ENCODE measurements at regions not wholly inside any gene's neighbourhood (a gene's known extent, or its start where the extent isn't known, plus 50 kb on each side); places are given as distances from the start of the nearest gene placed in this dataset.
"Not testable (repeated sequence)": the region's sequence is repeated elsewhere in the genome, so short reads cannot be mapped to it uniquely, and the experiment has no call there.

DNA sequence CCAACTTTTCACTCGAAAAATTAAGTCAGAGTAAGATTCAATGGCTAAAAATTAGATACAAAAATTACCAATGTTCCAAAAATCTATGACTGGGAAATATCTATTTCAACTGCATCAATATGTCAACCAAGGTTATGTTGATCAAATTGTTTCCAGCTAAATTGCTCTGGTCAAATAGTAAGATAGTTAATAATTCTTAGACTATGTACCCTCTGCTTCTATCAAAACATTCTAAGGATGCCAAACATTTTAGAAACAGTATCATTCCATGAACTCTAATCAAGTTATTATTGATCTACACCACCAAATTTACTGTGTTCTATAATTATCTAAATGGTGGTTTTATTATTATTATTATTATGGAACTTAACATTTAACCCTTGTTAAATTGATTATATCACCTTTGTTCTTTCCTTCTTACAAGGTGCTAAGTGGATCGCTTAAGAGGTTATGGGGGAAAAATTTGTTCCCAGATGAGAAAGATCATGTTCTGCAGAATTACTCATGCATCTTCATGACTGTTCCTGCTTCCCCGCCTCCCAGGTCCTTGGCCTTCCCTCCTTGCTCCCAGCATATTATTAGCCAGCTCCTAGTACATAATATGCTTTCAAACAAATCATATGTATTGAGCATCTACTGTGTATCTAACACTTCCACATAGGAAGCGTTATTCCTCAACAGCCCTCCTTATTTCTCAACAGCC lies 240.5 kb upstream of the KRR1 start:
- ChIA-PET CTCF (no interaction called here), POLR2A (no interaction called here)
- Mint-ChIP-seq H3K4me1 (no peaks in the 10 kb centered on the region), H3K27ac (no peak overlapping the region), H3K4me3 (no peak overlapping the region), H3K27me3 (peaks cover 5% of the 10 kb centered on the region), H3K36me3 (ENCODE audit: low read depth) (no peaks in the 10 kb centered on the region), H3K9me3 (no peaks in the 10 kb centered on the region)
- DNase-seq = no peak
- intact Hi-C loops (cut with micrococcal nuclease) = no loop called here
- no peak for ATAC-seq (ENCODE audit: low read depth)
- TF ChIP-seq, protein P1, sequence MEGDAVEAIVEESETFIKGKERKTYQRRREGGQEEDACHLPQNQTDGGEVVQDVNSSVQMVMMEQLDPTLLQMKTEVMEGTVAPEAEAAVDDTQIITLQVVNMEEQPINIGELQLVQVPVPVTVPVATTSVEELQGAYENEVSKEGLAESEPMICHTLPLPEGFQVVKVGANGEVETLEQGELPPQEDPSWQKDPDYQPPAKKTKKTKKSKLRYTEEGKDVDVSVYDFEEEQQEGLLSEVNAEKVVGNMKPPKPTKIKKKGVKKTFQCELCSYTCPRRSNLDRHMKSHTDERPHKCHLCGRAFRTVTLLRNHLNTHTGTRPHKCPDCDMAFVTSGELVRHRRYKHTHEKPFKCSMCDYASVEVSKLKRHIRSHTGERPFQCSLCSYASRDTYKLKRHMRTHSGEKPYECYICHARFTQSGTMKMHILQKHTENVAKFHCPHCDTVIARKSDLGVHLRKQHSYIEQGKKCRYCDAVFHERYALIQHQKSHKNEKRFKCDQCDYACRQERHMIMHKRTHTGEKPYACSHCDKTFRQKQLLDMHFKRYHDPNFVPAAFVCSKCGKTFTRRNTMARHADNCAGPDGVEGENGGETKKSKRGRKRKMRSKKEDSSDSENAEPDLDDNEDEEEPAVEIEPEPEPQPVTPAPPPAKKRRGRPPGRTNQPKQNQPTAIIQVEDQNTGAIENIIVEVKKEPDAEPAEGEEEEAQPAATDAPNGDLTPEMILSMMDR (IDR thresholded peaks at IDR 0.05) = no peak

DNA sequence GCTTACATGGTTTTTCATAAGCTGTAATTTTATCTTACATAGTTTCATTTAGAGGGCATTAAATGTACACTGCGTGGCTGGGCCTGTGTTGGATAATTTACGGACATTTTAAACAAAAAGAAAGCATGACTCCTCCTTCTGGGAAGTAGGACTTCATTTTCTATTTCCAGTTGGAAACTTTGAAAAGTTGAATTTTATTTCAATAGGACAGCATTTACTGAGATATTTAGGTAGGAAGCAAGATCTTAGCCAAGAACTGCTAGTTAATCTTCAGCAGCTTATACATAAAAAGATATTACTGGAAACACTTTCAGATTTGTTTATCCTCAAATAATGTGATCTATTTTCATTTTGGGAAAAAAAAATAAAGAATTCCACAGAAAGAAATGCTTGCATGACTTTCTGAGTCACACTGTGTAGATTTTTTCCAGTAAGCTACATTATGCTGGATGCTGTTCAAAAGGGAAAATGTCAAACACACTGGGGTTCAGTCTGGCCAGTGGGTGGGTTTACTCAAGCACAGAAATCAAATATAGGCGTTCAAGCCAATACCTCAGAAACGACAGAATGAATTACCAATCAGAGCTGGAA lies 239.4 kb upstream of the KRR1 start:
- Mint-ChIP-seq H3K27me3 (peaks cover 4% of the 10 kb centered on the region), H3K9me3 (no peaks in the 10 kb centered on the region), H3K4me1 (no peaks in the 10 kb centered on the region), H3K4me3 (no peak overlapping the region), H3K36me3 (ENCODE audit: low read depth) (no peaks in the 10 kb centered on the region), H3K27ac (no peak overlapping the region)
- TF ChIP-seq, protein P1 (IDR thresholded peaks at IDR 0.05) = no peak
- ChIA-PET CTCF (no interaction called here), POLR2A (no interaction called here)
- DNase-seq (no peak), ATAC-seq (ENCODE audit: low read depth) (no peak)
- intact Hi-C loops (cut with micrococcal nuclease) = no loop called here

DNA sequence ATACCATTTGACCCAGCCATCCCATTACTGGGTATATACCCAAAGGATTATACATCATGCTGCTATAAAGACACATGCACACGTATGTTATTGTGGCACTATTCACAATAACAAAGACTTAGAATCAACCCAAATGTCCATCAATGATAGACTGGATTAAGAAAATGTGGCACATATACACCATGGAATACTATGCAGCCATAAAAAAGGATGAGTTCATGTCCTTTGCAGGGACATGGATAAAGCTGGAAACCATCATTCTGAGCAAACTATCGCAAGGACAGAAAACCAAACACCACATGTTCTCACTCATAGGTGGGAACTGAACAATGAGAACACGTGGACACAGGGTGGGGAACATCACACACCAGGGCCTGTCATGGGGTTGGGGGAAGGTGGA lies 237.6 kb upstream of the KRR1 start:
- CTCF ChIA-PET; H3K4me3 Mint-ChIP-seq; H3K36me3 Mint-ChIP-seq (ENCODE audit: low read depth); DNase-seq; intact Hi-C loops (cut with micrococcal nuclease); H3K27ac Mint-ChIP-seq; H3K9me3 Mint-ChIP-seq; ATAC-seq (ENCODE audit: low read depth); H3K27me3 Mint-ChIP-seq; POLR2A ChIA-PET; H3K4me1 Mint-ChIP-seq: not testable (repeated sequence)

DNA sequence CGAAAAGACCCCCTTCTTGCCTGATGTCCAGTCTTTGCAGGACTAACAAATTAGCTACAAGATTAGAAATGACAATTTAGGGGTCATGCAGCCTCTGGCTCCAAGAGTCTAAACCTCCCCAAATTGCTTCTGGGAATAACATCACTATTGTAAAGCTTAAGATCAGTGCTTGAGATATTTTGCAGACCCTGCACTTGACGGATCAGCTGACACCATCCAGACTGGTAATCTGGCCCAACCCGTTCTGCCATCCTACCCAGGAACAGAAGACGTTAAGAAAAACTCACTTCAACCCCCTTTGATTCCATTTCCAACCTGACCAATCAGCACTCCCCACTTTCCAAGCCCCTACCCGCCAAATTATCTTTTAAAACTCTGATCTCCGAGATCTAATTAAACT lies 236.7 kb upstream of the KRR1 start:
- TF ChIP-seq, protein P1 (IDR thresholded peaks at IDR 0.05) = no peak
- H3K4me3 Mint-ChIP-seq = no peak overlapping the region
- ChIA-PET POLR2A (no interaction called here), CTCF (no interaction called here)
- H3K27me3 Mint-ChIP-seq = peaks cover 6% of the 10 kb centered on the region
- H3K9me3 Mint-ChIP-seq = no peaks in the 10 kb centered on the region
- no peaks in the 10 kb centered on the region for H3K36me3 Mint-ChIP-seq (ENCODE audit: low read depth)
- ATAC-seq (ENCODE audit: low read depth) (no peak), DNase-seq (no peak)
- H3K27ac Mint-ChIP-seq = no peak overlapping the region
- intact Hi-C loops (cut with micrococcal nuclease) = no loop called here
- H3K4me1 Mint-ChIP-seq = no peaks in the 10 kb centered on the region

DNA sequence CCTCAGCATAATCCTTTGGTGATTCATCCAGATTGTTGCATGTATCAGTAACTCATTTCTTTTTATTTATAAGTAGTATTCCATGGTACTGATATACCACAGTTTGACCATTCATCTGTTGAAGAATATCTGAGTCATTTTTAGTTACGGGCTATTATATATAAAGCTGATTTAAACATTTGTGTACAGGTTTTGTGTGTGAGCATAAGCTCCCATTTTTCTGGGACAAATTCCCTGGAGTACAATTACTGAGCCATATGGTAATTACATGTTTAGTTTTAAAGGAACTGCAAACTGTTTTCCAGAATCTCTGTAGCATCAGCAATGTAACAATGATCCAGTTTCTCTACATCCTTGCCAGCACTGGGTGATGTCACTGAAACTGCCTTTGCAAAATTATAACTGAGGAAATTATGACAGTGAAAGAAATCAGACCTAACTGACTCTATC lies 236.2 kb upstream of the KRR1 start:
- ChIA-PET CTCF (no interaction called here), POLR2A (no interaction called here)
- intact Hi-C loops (cut with micrococcal nuclease) = no loop called here
- H3K4me1 Mint-ChIP-seq = no peaks in the 10 kb centered on the region
- no peak overlapping the region for H3K4me3 Mint-ChIP-seq
- no peaks in the 10 kb centered on the region for H3K9me3 Mint-ChIP-seq
- TF ChIP-seq, protein P1 (IDR thresholded peaks at IDR 0.05) = no peak
- H3K27me3 Mint-ChIP-seq = peaks cover 6% of the 10 kb centered on the region
- H3K27ac Mint-ChIP-seq = no peak overlapping the region
- DNase-seq (no peak), ATAC-seq (ENCODE audit: low read depth) (no peak)
- no peaks in the 10 kb centered on the region for H3K36me3 Mint-ChIP-seq (ENCODE audit: low read depth)
